ENCODE measurements at regions not wholly inside any gene's neighbourhood (a gene's known extent, or its start where the extent isn't known, plus 50 kb on each side); places are given as distances from the start of the nearest gene placed in this dataset.
"Not testable (repeated sequence)": the region's sequence is repeated elsewhere in the genome, so short reads cannot be mapped to it uniquely, and the experiment has no call there.

GRCh38 chr14:105712670-105713069 is 186.3 kb downstream of the TMEM121 start:
- not testable (repeated sequence) for DNase-seq

GRCh38 chr14:105713160-105713559 is 186.8 kb downstream of the TMEM121 start:
- not testable (repeated sequence) for DNase-seq

GRCh38 chr14:105713836-105714235 is 187.5 kb downstream of the TMEM121 start:
- DNase-seq, result not testable (repeated sequence)

GRCh38 chr14:105718787-105719186 is 192.4 kb downstream of the TMEM121 start:
- DNase-seq, result not testable (repeated sequence)

- not testable (repeated sequence) for DNase-seq
Observed at GRCh38 chr14:105720106-105720505, 193.7 kb downstream of the TMEM121 start.

GRCh38 chr14:105720852-105721601 is 194.6 kb downstream of the TMEM121 start:
- not testable (repeated sequence) for DNase-seq

GRCh38 chr14:105721602-105721970 is 195.2 kb downstream of the TMEM121 start:
- not testable (repeated sequence) for DNase-seq

- DNase-seq, result not testable (repeated sequence)
Observed at GRCh38 chr14:105721996-105722709, 195.8 kb downstream of the TMEM121 start.

- not testable (repeated sequence) for DNase-seq
Observed at GRCh38 chr14:105723271-105723670, 196.9 kb downstream of the TMEM121 start.

- not testable (repeated sequence) for DNase-seq
Observed at GRCh38 chr14:105723776-105724175, 197.4 kb downstream of the TMEM121 start.

- DNase-seq, result not testable (repeated sequence)
Observed at GRCh38 chr14:105729825-105730368, 203.5 kb downstream of the TMEM121 start.

- DNase-seq, result not testable (repeated sequence)
Observed at GRCh38 chr14:105730731-105731130, 204.3 kb downstream of the TMEM121 start.

GRCh38 chr14:105731221-105731985 is 205.0 kb downstream of the TMEM121 start:
- not testable (repeated sequence) for DNase-seq

GRCh38 chr14:105733081-105734065 is 207.0 kb downstream of the TMEM121 start:
- DNase-seq, result no peak

- not testable (repeated sequence) for DNase-seq
Observed at GRCh38 chr14:105734241-105734640, 207.9 kb downstream of the TMEM121 start.

- not testable (repeated sequence) for DNase-seq
Observed at GRCh38 chr14:105736331-105736730, 209.9 kb downstream of the TMEM121 start.

- DNase-seq, result no peak
Observed at GRCh38 chr14:105737504-105738246, 211.3 kb downstream of the TMEM121 start.

GRCh38 chr14:105738638-105739037 is 212.3 kb downstream of the TMEM121 start:
- DNase-seq, result no peak

- no peak for DNase-seq
Observed at GRCh38 chr14:105739331-105740102, 213.1 kb downstream of the TMEM121 start.

- not testable (repeated sequence) for DNase-seq
Observed at GRCh38 chr14:105740272-105740671, 213.9 kb downstream of the TMEM121 start.
